OCI-LY1 (cell line): ENCODE measurements at regions not wholly inside any gene's neighbourhood (a gene's known extent, or its start where the extent isn't known, plus 50 kb on each side); places are given as distances from the start of the nearest gene placed in this dataset.

Source experiments
- H2AFZ ChIP-seq: fragments of 200-600 bp; sonication (generic), shearing (Covaris generic); 2 replicates; pipeline ENCODE4 v1.6.0; 2014; ENCODE audit warnings: antibody characterized with exemption, mild to moderate bottlenecking, low read length
- H3F3A ChIP-seq: fragments of 200-600 bp; sonication (generic), shearing (Covaris generic); 2 replicates; pipeline ENCODE4 v1.6.0; 2014; ENCODE audit warnings: mild to moderate bottlenecking, antibody characterized with exemption, low read length, moderate library complexity; ENCODE audit not compliant: insufficient read depth
- H3K27ac ChIP-seq: fragments of 200-600 bp; sonication (generic); 2 replicates; pipeline ENCODE4 v1.5.1; 2014; ENCODE audit warnings: low read length, mixed run types, mild to moderate bottlenecking, low read depth; ENCODE audit not compliant: poor library complexity, severe bottlenecking
- H3K27me3 ChIP-seq: fragments of 200-600 bp; sonication (generic); 2 replicates; pipeline ENCODE4 v1.6.0; 2014; ENCODE audit warnings: antibody characterized with exemption, mild to moderate bottlenecking, low read length, moderate library complexity; ENCODE audit not compliant: insufficient read depth
- H3K36me3 ChIP-seq: fragments of 200-600 bp; sonication (generic); 2 replicates; pipeline ENCODE4 v1.6.1; 2014; ENCODE audit warnings: mild to moderate bottlenecking, antibody characterized with exemption, low read length, moderate library complexity, mixed read lengths; ENCODE audit not compliant: insufficient read depth
- H3K4me1 ChIP-seq: fragments of 200-600 bp; sonication (generic); 2 replicates; pipeline ENCODE4 v1.5.1; 2014; ENCODE audit warnings: mild to moderate bottlenecking, low read length, moderate library complexity; ENCODE audit not compliant: insufficient read depth, severe bottlenecking
- H3K4me2 ChIP-seq: fragments of 200-600 bp; sonication (generic), shearing (Covaris generic); 2 replicates; pipeline ENCODE4 v1.6.1; 2014; ENCODE audit warnings: low read length
- H3K4me3 ChIP-seq: fragments of 200-600 bp; sonication (generic); 2 replicates; pipeline ENCODE4 v1.5.1; 2014; ENCODE audit warnings: low read length, low read depth, mild to moderate bottlenecking, mixed read lengths; ENCODE audit not compliant: poor library complexity, severe bottlenecking
- H3K79me2 ChIP-seq: fragments of 200-600 bp; shearing (Covaris generic); 2 replicates; pipeline ENCODE4 v1.6.1; 2016; ENCODE audit warnings: mixed run types, low read length, mixed read lengths; ENCODE audit not compliant: insufficient read depth
- H3K9ac ChIP-seq: fragments of 200-600 bp; sonication (generic), shearing (Covaris generic); 2 replicates; pipeline ENCODE4 v1.6.1; 2014; ENCODE audit warnings: mild to moderate bottlenecking, low read length, mixed read lengths
- H3K9me2 ChIP-seq: fragments of 200-600 bp; sonication (generic), shearing (Covaris generic); 2 replicates; pipeline ENCODE4 v1.6.1; 2014; ENCODE audit warnings: low read depth, mild to moderate bottlenecking, low read length, mixed read lengths
- H3K9me3 ChIP-seq: fragments of 200-600 bp; shearing (Covaris generic); 2 replicates; pipeline ENCODE4 v1.6.1; 2014; ENCODE audit warnings: low read length, mixed read lengths
- H4K20me1 ChIP-seq: fragments of 200-600 bp; sonication (generic), shearing (Covaris generic); 2 replicates; pipeline ENCODE4 v1.6.0; 2016; ENCODE audit warnings: mild to moderate bottlenecking, low read length; ENCODE audit not compliant: insufficient read depth
- EZH2 ChIP-seq: fragments of 200-600 bp; sonication (generic), shearing (Covaris generic); IDR thresholded peaks from 2 replicates; pipeline ENCODE4 v1.8.0; 2017; ENCODE audit warnings: borderline replicate concordance, mixed run types, mild to moderate bottlenecking, antibody characterized with exemption, low read length, moderate library complexity, mixed read lengths
- TF ChIP-seq, protein P1 (sequence below): fragments of 200-600 bp; sonication (generic), shearing (Covaris generic); IDR thresholded peaks from 2 replicates; pipeline ENCODE4 v1.5.1; 2017; ENCODE audit warnings: mild to moderate bottlenecking, antibody characterized with exemption, low read length, moderate library complexity, mixed read lengths

DNA sequence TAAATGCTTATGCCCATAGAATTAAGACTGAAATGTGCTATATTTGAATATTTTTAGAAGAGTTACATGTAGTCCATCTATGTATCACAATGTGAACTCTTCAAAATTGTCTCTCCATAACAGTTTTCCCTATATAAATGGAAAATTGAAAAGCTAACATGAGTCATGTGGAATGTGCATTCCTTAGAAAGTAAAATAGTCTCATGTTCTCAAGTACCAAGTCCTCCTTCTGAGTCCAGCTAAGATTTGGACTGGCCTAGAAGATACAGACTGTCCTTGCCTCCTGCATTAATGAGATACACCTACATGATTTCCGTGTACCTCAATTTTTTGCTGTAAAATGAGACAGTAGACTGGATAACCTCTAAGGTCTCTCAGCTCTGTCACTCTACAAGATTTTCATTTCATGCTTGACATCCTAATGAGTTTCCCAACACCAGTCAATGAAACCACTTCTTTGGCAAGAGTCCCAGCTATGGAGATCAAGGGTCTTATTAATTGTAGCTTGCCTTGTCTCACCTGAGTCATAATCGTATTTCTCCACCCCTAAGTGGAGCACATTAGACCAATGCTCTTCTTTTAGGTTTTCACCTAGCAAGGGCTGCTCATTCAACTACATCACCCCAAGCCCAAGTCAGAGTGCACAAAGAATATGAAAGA lies 350.6 kb upstream of the IL12A start:
- Histone ChIP-seq H3K9me3 (no peaks in the 10 kb centered on the region), H3K9ac (no peak overlapping the region), H3K4me1 (no peaks in the 10 kb centered on the region), H3K36me3 (no peaks in the 10 kb centered on the region), H3K4me3 (no peak overlapping the region), H3K4me2 (no peak overlapping the region), H3K79me2 (no peaks in the 10 kb centered on the region), H3K9me2 (no peaks in the 10 kb centered on the region), H3K27me3 (no peaks in the 10 kb centered on the region), H2AFZ (no peak overlapping the region), H4K20me1 (no peaks in the 10 kb centered on the region), H3F3A (no peaks in the 10 kb centered on the region), H3K27ac (no peak overlapping the region)
- TF ChIP-seq EZH2: no peak
- TF ChIP-seq, protein P1, sequence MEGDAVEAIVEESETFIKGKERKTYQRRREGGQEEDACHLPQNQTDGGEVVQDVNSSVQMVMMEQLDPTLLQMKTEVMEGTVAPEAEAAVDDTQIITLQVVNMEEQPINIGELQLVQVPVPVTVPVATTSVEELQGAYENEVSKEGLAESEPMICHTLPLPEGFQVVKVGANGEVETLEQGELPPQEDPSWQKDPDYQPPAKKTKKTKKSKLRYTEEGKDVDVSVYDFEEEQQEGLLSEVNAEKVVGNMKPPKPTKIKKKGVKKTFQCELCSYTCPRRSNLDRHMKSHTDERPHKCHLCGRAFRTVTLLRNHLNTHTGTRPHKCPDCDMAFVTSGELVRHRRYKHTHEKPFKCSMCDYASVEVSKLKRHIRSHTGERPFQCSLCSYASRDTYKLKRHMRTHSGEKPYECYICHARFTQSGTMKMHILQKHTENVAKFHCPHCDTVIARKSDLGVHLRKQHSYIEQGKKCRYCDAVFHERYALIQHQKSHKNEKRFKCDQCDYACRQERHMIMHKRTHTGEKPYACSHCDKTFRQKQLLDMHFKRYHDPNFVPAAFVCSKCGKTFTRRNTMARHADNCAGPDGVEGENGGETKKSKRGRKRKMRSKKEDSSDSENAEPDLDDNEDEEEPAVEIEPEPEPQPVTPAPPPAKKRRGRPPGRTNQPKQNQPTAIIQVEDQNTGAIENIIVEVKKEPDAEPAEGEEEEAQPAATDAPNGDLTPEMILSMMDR: no peak

DNA sequence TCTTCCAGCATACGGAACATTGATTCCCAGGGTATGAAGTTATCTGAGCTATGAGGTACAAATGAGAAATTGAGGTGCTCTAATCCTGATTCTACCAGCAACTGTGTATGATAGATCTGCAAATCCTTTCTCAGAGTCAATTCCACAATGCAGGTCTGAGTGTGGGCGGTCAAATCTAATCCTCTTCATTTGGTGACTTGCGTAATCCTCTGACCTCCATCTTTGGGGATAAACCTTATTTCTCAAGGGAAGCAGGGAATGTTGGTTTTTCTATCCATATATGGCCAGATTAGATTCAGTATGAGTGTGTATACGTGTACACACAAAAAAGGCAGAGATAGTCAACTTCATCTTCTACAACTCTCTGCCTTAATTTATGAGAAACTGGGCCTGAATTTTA lies 348.4 kb upstream of the IL12A start:
- no peak for TF ChIP-seq EZH2
- no peaks in the 10 kb centered on the region for H3K9me2 ChIP-seq
- no peak overlapping the region for H3K4me3 ChIP-seq
- no peaks in the 10 kb centered on the region for H3K9me3 ChIP-seq
- H3K4me1 ChIP-seq: no peaks in the 10 kb centered on the region
- no peak overlapping the region for H3K4me2 ChIP-seq
- no peaks in the 10 kb centered on the region for H3K27me3 ChIP-seq
- H3K27ac ChIP-seq: no peak overlapping the region
- H3K9ac ChIP-seq: no peak overlapping the region
- no peaks in the 10 kb centered on the region for H3K79me2 ChIP-seq
- no peak overlapping the region for H2AFZ ChIP-seq
- no peaks in the 10 kb centered on the region for H3K36me3 ChIP-seq
- H4K20me1 ChIP-seq: no peaks in the 10 kb centered on the region
- no peaks in the 10 kb centered on the region for H3F3A ChIP-seq

DNA sequence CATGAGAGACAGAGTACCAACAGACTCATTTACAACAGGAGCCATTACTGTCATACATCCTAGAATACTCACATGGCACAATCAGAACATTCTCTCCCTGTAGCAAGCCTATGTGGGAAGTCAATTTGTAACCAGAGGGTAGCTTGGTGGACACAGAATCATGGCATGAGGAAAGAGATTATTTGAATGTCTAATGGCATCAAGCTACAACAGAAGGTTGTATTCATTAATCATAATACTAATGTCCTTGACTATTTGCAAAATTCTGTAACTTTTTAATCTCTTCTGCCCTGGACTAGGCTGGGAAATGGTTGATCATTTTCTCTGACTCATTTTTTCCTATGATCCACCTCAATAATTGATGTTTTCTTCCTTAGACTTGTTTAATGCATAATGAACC lies 345.2 kb upstream of the IL12A start:
- H3F3A ChIP-seq: no peaks in the 10 kb centered on the region
- no peak overlapping the region for H2AFZ ChIP-seq
- H3K9me2 ChIP-seq: no peaks in the 10 kb centered on the region
- TF ChIP-seq EZH2: no peak
- TF ChIP-seq, protein P1: no peak
- no peaks in the 10 kb centered on the region for H3K36me3 ChIP-seq
- no peaks in the 10 kb centered on the region for H3K9me3 ChIP-seq
- no peak overlapping the region for H3K27ac ChIP-seq
- no peaks in the 10 kb centered on the region for H3K79me2 ChIP-seq
- no peak overlapping the region for H3K4me3 ChIP-seq
- no peak overlapping the region for H3K4me2 ChIP-seq
- no peaks in the 10 kb centered on the region for H4K20me1 ChIP-seq
- H3K27me3 ChIP-seq: no peaks in the 10 kb centered on the region
- H3K4me1 ChIP-seq: no peaks in the 10 kb centered on the region
- no peak overlapping the region for H3K9ac ChIP-seq

DNA sequence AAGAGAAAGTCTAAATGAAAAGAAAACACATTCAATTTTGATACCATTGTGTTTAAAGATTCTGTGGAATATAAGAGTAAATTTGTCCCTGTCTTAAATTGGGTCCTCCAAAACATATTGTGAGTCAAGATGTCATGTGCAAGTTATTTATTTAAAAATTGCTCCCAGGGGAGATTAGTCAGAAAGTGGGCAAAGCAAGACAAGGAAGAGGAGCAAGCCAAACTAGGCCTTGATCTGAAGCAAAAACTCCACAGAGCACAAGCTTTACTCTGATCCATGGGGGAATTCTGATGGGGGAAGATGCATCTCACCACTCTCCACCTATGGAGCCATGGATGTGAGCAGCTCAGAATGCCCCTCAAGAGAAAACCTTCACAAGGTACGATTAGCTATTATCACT lies 342.8 kb upstream of the IL12A start:
- Histone ChIP-seq H3K4me2 (no peak overlapping the region), H3K27me3 (no peaks in the 10 kb centered on the region), H3K4me1 (no peaks in the 10 kb centered on the region), H3F3A (no peaks in the 10 kb centered on the region), H3K79me2 (no peaks in the 10 kb centered on the region), H3K36me3 (no peaks in the 10 kb centered on the region), H3K9me3 (no peaks in the 10 kb centered on the region), H3K27ac (no peak overlapping the region), H3K4me3 (no peak overlapping the region), H2AFZ (no peak overlapping the region), H3K9me2 (no peaks in the 10 kb centered on the region), H3K9ac (no peak overlapping the region), H4K20me1 (no peaks in the 10 kb centered on the region)
- TF ChIP-seq, protein P1: no peak
- TF ChIP-seq EZH2: no peak
